ENCODE measurements at regions not wholly inside any gene's neighbourhood (a gene's known extent, or its start where the extent isn't known, plus 50 kb on each side); places are given as distances from the start of the nearest gene placed in this dataset.

DNA sequence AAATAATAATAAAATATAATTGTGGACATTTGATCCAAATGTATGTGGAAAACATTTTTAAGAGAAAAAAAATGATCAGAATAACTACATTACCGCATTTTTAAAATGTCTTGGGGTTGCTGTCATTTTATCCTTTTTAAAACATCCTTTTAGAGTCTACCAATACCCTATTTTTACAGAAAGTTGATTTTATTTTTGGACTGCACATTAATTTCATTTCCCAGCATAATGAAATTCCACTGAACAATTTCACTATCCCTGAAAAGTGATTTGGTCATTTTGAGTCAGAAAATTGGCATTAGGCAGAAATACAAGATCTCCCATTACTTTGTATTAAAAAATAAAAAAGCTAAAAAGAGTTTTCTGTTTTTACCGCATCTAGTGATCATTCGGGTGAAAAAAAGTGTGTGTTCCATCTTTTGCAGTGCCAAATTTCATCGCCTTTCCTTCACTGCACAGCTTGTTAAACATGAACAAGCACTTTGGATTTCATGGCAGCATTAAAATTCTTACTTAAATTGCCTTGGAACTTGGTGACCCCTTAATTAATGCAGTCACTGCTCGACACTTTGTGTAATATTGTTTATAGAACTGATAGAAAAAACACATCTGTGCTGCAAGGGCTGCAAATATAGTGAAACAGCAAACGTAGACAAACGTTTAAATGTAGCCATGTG is 611.7 kb downstream of the TSN start:
- no peak for TF ChIP-seq EZH2 (IDR thresholded peaks at IDR 0.05; ENCODE audit: low read depth)
- TF ChIP-seq, protein P1, sequence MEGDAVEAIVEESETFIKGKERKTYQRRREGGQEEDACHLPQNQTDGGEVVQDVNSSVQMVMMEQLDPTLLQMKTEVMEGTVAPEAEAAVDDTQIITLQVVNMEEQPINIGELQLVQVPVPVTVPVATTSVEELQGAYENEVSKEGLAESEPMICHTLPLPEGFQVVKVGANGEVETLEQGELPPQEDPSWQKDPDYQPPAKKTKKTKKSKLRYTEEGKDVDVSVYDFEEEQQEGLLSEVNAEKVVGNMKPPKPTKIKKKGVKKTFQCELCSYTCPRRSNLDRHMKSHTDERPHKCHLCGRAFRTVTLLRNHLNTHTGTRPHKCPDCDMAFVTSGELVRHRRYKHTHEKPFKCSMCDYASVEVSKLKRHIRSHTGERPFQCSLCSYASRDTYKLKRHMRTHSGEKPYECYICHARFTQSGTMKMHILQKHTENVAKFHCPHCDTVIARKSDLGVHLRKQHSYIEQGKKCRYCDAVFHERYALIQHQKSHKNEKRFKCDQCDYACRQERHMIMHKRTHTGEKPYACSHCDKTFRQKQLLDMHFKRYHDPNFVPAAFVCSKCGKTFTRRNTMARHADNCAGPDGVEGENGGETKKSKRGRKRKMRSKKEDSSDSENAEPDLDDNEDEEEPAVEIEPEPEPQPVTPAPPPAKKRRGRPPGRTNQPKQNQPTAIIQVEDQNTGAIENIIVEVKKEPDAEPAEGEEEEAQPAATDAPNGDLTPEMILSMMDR (conservative IDR thresholded peaks at IDR 0.05): no peak

All from PC-9 (cell line).